ENCODE measurements at regions not wholly inside any gene's neighbourhood (a gene's known extent, or its start where the extent isn't known, plus 50 kb on each side); places are given as distances from the start of the nearest gene placed in this dataset.

DNA sequence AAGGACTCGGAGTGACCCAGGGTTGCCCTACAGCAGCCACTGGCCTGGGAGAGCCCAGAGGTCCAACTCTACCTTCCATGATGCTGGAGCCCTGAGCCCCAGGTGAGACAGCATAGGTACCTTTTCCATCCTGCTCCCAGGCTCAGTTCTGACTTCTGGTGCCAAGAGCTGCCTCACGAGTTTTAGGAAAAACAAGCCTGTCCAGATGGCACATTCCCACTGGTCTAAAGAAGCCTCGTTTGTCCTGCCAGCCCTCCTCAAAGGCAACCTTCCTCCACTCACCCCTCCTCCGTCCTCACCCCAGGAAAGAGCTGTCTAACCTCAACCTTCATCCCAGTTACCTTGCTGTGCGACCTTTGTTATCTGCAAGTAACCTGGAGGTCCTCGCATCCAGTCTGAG lies 53.5 kb upstream of the PRELP start:
- DNase-seq (ENCODE audit: low spot score in 2 of 2) (no peak), ATAC-seq (no peak)
- Mint-ChIP-seq H3K36me3 (no peaks in the 10 kb centered on the region), H3K4me1 (no peaks in the 10 kb centered on the region), H3K4me3 (no peak overlapping the region), H3K27ac (no peak overlapping the region), H3K9me3 (no peaks in the 10 kb centered on the region)

GRCh38 chr1:203422656-203423055 lies 53.0 kb upstream of the PRELP start:
- ATAC-seq (no peak), DNase-seq (ENCODE audit: low spot score in 2 of 2) (no peak)
- H3K27ac Mint-ChIP-seq: no peak overlapping the region
- no peaks in the 10 kb centered on the region for H3K4me1 Mint-ChIP-seq
- no peak overlapping the region for H3K4me3 Mint-ChIP-seq
- no peaks in the 10 kb centered on the region for H3K9me3 Mint-ChIP-seq
- H3K36me3 Mint-ChIP-seq: no peaks in the 10 kb centered on the region

GRCh38 chr1:203424285-203424684 lies 51.3 kb upstream of the PRELP start:
- ATAC-seq: no peak
- DNase-seq (ENCODE audit: low spot score in 2 of 2): no peak
- Mint-ChIP-seq H3K36me3 (no peaks in the 10 kb centered on the region), H3K4me3 (no peak overlapping the region), H3K9me3 (no peaks in the 10 kb centered on the region), H3K27ac (no peak overlapping the region), H3K4me1 (no peaks in the 10 kb centered on the region)

DNA sequence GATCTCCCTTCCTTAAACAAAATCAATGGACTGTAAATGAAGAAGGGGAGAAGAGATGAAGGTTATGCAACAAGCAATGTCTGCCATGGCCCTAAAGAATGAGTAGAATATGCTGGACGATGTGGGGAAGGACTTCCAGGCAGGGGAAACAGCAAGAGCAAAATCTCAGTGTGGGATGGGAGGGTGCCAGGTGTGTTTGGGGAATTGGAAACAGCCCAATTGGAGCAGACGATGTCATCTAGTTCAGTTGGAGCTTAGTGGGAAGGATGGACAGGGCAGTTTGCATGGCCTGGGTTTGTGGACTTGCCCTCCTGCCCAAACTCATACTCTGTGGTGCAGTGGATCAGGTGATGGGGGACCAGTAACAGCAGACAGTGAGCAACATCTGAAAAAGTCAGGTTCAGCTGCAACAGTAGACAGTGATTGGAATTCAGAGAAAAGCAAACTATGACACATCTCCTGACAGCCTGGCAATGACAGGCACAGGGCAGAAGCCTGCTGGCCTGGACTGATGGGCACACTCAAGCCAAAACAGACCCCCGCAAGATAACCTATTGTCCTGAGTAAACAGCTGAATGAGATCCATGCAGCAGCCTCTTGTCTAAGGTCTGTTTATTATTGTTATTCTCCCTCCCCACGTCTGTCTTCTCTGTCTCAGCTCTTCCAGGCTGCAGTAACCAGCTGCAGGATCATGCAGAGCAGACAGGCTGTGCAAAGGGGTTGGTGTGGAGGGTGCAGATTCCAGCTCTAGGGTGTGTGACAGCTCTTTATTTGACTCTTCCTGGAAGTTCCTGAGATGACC lies 50.5 kb upstream of the PRELP start:
- no peak overlapping the region for H3K27ac Mint-ChIP-seq
- H3K9me3 Mint-ChIP-seq: no peaks in the 10 kb centered on the region

DNA sequence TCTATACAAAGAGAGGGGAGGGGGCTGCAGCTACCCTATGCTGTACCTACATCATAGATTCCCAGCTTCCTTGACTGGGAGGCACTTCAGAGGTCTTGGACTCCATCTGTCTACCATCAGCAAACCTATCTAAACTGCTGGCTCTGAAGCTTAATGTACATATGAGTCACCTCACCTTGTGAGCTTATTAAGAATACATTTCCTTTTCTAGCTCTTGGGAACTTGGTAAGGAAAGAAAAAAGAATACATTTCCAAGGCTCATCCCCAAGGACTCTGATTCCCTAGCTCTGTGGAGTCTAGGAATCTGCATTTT lies 50.0 kb upstream of the PRELP start:
- Mint-ChIP-seq H3K9me3 (no peaks in the 10 kb centered on the region), H3K36me3 (no peaks in the 10 kb centered on the region), H3K27ac (no peak overlapping the region), H3K4me3 (no peak overlapping the region), H3K4me1 (no peaks in the 10 kb centered on the region)
- ATAC-seq (no peak), DNase-seq (ENCODE audit: low spot score in 2 of 2) (no peak)

More for the DNA sequence above, 50.5 kb upstream of the PRELP start:
- H3K36me3 Mint-ChIP-seq: no peaks in the 10 kb centered on the region
- H3K4me3 Mint-ChIP-seq: no peak overlapping the region
- ATAC-seq: peak; percentile 24
- H3K4me1 Mint-ChIP-seq: no peaks in the 10 kb centered on the region
- DNase-seq (ENCODE audit: low spot score in 2 of 2): no peak

Data from stimulated activated effector memory CD8-positive, alpha-beta T cell treated with anti-CD3 and anti-CD28 coated beads, Interleukin-12 subunit alpha, Interleukin-12 subunit beta, amount 100 ng/mL, for 72 hours (primary cell).